Lung (tissue), 11 donors: ENCODE measurements at regions not wholly inside any gene's neighbourhood (a gene's known extent, or its start where the extent isn't known, plus 50 kb on each side); places are given as distances from the start of the nearest gene placed in this dataset.

Source experiments
- ATAC-seq: fragments of 200-7000 bp; cut with Tn5 transposase; one replicate; pipeline ENCODE4 v1.9.1; 2020; ENCODE audit warnings: moderate number of reproducible peaks; ENCODE audit not compliant: insufficient read depth, low FRiP score
- DNase-seq, 3 donors: peaks; one replicate each; pipeline ENCODE4 v3.0.0-alpha.2; 2013 to 2017
- H3K27ac ChIP-seq, 2 donors: one replicate each; pipeline ENCODE4 v1.5.1; 2013; ENCODE audit warnings: mild to moderate bottlenecking in 2 of 2, moderate library complexity in 2 of 2, control low read depth in 1 of 2, inconsistent platforms in 1 of 2, low read depth in 1 of 2, low read length in 1 of 2
- H3K27me3 ChIP-seq, 3 donors: one replicate each; pipeline ENCODE4 v1.5.1; 2013; ENCODE audit warnings: low read length in 2 of 3; ENCODE audit not compliant: control insufficient read depth in 3 of 3, insufficient read depth in 3 of 3
- H3K36me3 ChIP-seq, 4 donors: one replicate each; pipeline ENCODE4 v1.5.1; 2013; ENCODE audit warnings: low read length in 4 of 4, mild to moderate bottlenecking in 1 of 4, moderate library complexity in 1 of 4; ENCODE audit not compliant: control insufficient read depth in 4 of 4, insufficient read depth in 4 of 4
- H3K4me1 ChIP-seq, 5 donors: one replicate each; pipeline ENCODE4 v1.5.1; 2013; ENCODE audit warnings: low read length in 5 of 5, mild to moderate bottlenecking in 2 of 5, moderate library complexity in 1 of 5; ENCODE audit not compliant: control insufficient read depth in 5 of 5, insufficient read depth in 5 of 5
- H3K4me3 ChIP-seq: one replicate; pipeline ENCODE4 v1.5.1; 2013; ENCODE audit warnings: mild to moderate bottlenecking, control low read depth, moderate library complexity
- H3K9ac ChIP-seq, 2 donors: one replicate each; pipeline ENCODE4 v1.5.1; 2013; ENCODE audit warnings: low read length in 2 of 2, control low read depth in 1 of 2; ENCODE audit not compliant: insufficient read depth in 1 of 2
- H3K9me3 ChIP-seq, 4 donors: one replicate each; pipeline ENCODE4 v1.5.1; 2013; ENCODE audit warnings: low read length in 3 of 4, mild to moderate bottlenecking in 1 of 4, moderate library complexity in 1 of 4; ENCODE audit not compliant: control insufficient read depth in 4 of 4, insufficient read depth in 3 of 4
- CTCF ChIP-seq: IDR thresholded peaks from 2 replicates; pipeline ENCODE4 v1.5.1; 2012; ENCODE audit warnings: mild to moderate bottlenecking; ENCODE audit errors: control extremely low read depth, extremely low read depth
- WGBS, 2 donors: extraction: QIAGEN DNeasy Blood & Tissue Kit; methylation state at CpG; one replicate each; pipeline ENCODE4 v1.1.7; 2013; 5-methylcytosine and 5-hydroxymethylcytosine counted together
- donor health status: control.
- donor health status: control.
- donor health status: Bipolar disorder and iron deficiency.
- donor health status: healthy.
- donor health status: DM: yes; HTN: yes; CAD: no.

GRCh38 chr20:24737212-24737850, 211.7 kb upstream of the CST7 start:
- no peak for DNase-seq
- WGBS, 2 donors: 92 to 95% methylated on average over 10 of the region's 10 CpGs

GRCh38 chr20:24738058-24738775, 210.9 kb upstream of the CST7 start:
- peaks cover 0 to 14% (median 0%) of the 10 kb centered on the region in 5 donors for H3K4me1 ChIP-seq
- no peak overlapping the region for H3K4me3 ChIP-seq
- no peak for ATAC-seq
- 87 to 93% methylated on average over 9 of the region's 9 CpGs for WGBS, 2 donors
- no peak for TF ChIP-seq CTCF
- no peak overlapping the region for H3K27ac ChIP-seq
- no peaks in the 10 kb centered on the region for H3K9me3 ChIP-seq
- peaks cover 0 to 16% (median 0%) of the 10 kb centered on the region in 3 donors for H3K27me3 ChIP-seq
- H3K9ac ChIP-seq: no peak overlapping the region
- H3K36me3 ChIP-seq: no peaks in the 10 kb centered on the region
- DNase-seq: no peak

More at GRCh38 chr20:24737212-24737850, 211.7 kb upstream of the CST7 start:
- no peak for ATAC-seq
- H3K36me3 ChIP-seq: no peaks in the 10 kb centered on the region
- peaks cover 0 to 16% (median 0%) of the 10 kb centered on the region in 3 donors for H3K27me3 ChIP-seq
- peaks cover 0 to 4% (median 0%) of the 10 kb centered on the region in 4 donors for H3K9me3 ChIP-seq
- H3K27ac ChIP-seq: no peak overlapping the region
- H3K9ac ChIP-seq: no peak overlapping the region
- H3K4me1 ChIP-seq: peaks cover 0 to 11% (median 0%) of the 10 kb centered on the region in 5 donors
- H3K4me3 ChIP-seq: no peak overlapping the region
- TF ChIP-seq CTCF: no peak

DNA sequence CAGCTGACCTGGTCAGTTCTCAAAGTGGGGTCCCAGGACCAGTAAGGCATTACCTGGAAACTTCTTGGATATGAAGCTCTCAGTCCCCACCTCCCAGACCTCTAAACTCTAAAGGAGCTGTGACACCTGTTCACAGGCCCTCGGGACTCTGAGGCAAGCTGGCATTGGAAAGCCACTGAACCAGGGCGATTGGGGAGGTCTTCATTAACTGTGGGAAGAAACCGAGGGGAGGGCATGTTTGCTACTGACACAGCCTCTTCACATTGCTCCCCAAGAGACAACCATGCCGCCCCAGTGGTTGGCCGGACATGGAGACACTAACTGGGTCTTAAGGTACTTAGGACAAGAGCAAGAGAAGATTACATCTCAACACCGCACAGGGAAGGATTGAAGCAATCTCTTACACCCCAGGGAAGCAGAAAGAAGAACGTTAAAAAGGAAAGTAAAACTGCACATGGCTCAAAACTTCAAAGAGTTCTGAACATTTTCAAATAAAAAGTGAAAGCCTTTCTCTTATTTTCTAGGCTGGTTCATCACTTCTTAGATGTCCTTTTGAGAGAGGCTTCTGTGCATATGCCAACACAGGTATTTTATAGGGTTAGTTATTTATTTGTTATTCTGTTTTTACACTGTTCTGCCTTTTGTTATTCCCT, 210.0 kb upstream of the CST7 start:
- Histone ChIP-seq H3K4me3 (no peak overlapping the region), H3K27ac (no peak overlapping the region), H3K9me3 (no peaks in the 10 kb centered on the region), H3K4me1 (peaks cover 0 to 14% (median 0%) of the 10 kb centered on the region in 5 donors), H3K36me3 (no peaks in the 10 kb centered on the region), H3K9ac (no peak overlapping the region), H3K27me3 (peaks cover 0 to 14% (median 0%) of the 10 kb centered on the region in 3 donors)
- TF ChIP-seq CTCF: no peak
- 69 to 74% methylated on average over 7 of the region's 7 CpGs for WGBS, 2 donors
- DNase-seq: no peak
- ATAC-seq: no peak
